ENCODE measurements at regions not wholly inside any gene's neighbourhood (a gene's known extent, or its start where the extent isn't known, plus 50 kb on each side); places are given as distances from the start of the nearest gene placed in this dataset.

GRCh38 chr7:127530148-127530547, 55.2 kb downstream of the GCC1 start:
- TF ChIP-seq EZH2 (IDR thresholded peaks at IDR 0.05; ENCODE audit: borderline replicate concordance, insufficient read depth, low read depth, low read length, poor library complexity, severe bottlenecking) (no peak), CTCF (IDR thresholded peaks at IDR 0.05) (no peak)

Measured in B cell (primary cell).